ENCODE measurements at regions not wholly inside any gene's neighbourhood (a gene's known extent, or its start where the extent isn't known, plus 50 kb on each side); places are given as distances from the start of the nearest gene placed in this dataset.

GRCh38 chr5:107219993-107220392 is 450.7 kb downstream of the EFNA5 start:
- ChIA-PET CTCF (no interaction called here), POLR2A (ENCODE audit: unreplicated experiment) (no interaction called here)
- Histone ChIP-seq H2BK15ac (ENCODE audit: low read depth, low read length) (no peak overlapping the region), H3K36me3 (ENCODE audit: control insufficient read depth, insufficient read depth, low read length) (no peaks in the 10 kb centered on the region), H3K14ac (replicated peaks; ENCODE audit: low read depth, low read length) (no peak overlapping the region), H3K79me1 (ENCODE audit: low read depth in 1 of 2, low read length in 2 of 2) (no peaks in the 10 kb centered on the region), H3K9me3 (ENCODE audit: control insufficient read depth, insufficient read depth, low read length) (no peaks in the 10 kb centered on the region), H4K20me1 (ENCODE audit: insufficient read depth, low read length) (no peaks in the 10 kb centered on the region), H3K4me3 (ENCODE audit: insufficient read depth, low read depth, low read length) (no peak overlapping the region), H4K91ac (ENCODE audit: insufficient read depth, low read depth, low read length) (no peak overlapping the region), H3K9me1 (ENCODE audit: insufficient read depth, low read length) (no peaks in the 10 kb centered on the region), H4K8ac (ENCODE audit: low read depth in 2 of 2, low read length in 2 of 2) (no peak overlapping the region), H2AK9ac (replicated peaks; ENCODE audit: low read depth, low read length, poor library complexity) (no peak overlapping the region), H3K4me1 (ENCODE audit: control insufficient read depth, insufficient read depth, low read length) (peaks cover 2% of the 10 kb centered on the region; the same call in 1 of the 2 replicates), H3K23ac (ENCODE audit: low read depth, low read length) (no peak overlapping the region), H2AFZ (replicated peaks; ENCODE audit: low read length, poor library complexity) (no peak overlapping the region), H2BK5ac (ENCODE audit: low read depth, low read length, poor library complexity, severe bottlenecking) (no peak overlapping the region), H4K5ac (ENCODE audit: low read depth, low read length) (no peak overlapping the region), H3K56ac (ENCODE audit: extremely low read depth, insufficient read depth, low read length) (no peak overlapping the region), H2BK20ac (ENCODE audit: low read depth, low read length) (no peak overlapping the region), H3K18ac (ENCODE audit: low read depth, low read length) (no peak overlapping the region), H3K9ac (ENCODE audit: low read depth, low read length) (no peak overlapping the region), H2AK5ac (ENCODE audit: low read depth, low read length) (no peak overlapping the region), H3K4ac (ENCODE audit: low read depth, low read length) (no peak overlapping the region), H3K4me2 (ENCODE audit: low read depth, low read length) (no peak overlapping the region), H3K27ac (ENCODE audit: insufficient read depth, low read length) (no peak overlapping the region), H2BK120ac (ENCODE audit: low read depth, low read length) (no peak overlapping the region), H3K27me3 (ENCODE audit: control insufficient read depth, insufficient read depth, low read length) (no peaks in the 10 kb centered on the region)
- DNase-seq (no peak), ATAC-seq (ENCODE audit: low read depth) (no peak)
- dilution Hi-C loops (cut with HindIII; ENCODE audit: low sequenced_read_pairs, unreplicated experiment) = no loop called here
- intact Hi-C loops (cut with micrococcal nuclease) = no loop called here
- no CpG with 5 or more reads among the region's 1 CpG for WGBS, 2 experiments (ENCODE audit: extremely low coverage in 2 of 2, insufficient read length in 1 of 2)
- in situ Hi-C loops (cut with MboI; ENCODE audit: low sequenced_read_pairs) = no loop called here
- BruUV-seq (replicated peaks) = no TSS peak
- TF ChIP-seq RFX5 (IDR thresholded peaks at IDR 0.05; ENCODE audit: low read depth, low read length) = no peak

Data from IMR-90 (cell line).